ENCODE measurements at regions not wholly inside any gene's neighbourhood (a gene's known extent, or its start where the extent isn't known, plus 50 kb on each side); places are given as distances from the start of the nearest gene placed in this dataset.
A peak's percentile ranks its signal among the peaks of the same experiment; 100 is the strongest.

DNA sequence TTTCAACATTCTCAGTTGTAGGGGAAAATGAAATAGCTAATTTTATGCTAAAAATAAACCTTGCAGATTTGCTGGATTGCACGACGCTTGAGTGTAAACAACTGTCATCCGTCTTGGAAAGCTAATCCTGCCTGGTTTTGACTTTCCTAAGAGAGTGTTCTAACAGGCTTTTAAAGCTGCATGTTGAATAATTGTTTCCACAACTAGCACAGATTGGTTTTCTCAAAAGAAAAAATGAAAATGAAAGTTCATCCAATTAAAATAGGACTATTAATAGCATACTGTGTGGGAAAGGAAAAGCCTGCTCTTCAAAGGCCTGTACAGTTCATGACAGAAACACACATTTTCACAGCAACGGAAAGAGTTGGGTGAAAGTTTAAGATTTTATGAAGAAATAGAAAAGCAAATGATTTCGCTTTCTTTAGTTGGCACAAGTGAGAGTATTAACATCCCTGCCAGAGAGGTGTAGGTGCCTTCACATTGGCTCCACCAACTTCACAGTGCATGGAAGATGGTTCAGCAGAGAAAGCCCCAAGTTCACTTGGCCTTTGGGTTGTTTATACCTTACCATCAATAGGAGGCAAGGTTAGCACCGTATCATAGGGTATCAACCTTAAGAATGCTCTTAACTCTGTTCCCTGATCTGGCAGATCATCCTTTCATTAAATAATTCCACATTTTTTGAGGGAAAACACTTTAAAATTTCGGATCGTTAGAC lies 140.0 kb upstream of the GUCY1A1 start:
- no peak for DNase-seq (ENCODE audit: low spot score)
- in situ Hi-C loops (cut with HindIII; ENCODE audit: low sequenced_read_pairs), result no loop called here

DNA sequence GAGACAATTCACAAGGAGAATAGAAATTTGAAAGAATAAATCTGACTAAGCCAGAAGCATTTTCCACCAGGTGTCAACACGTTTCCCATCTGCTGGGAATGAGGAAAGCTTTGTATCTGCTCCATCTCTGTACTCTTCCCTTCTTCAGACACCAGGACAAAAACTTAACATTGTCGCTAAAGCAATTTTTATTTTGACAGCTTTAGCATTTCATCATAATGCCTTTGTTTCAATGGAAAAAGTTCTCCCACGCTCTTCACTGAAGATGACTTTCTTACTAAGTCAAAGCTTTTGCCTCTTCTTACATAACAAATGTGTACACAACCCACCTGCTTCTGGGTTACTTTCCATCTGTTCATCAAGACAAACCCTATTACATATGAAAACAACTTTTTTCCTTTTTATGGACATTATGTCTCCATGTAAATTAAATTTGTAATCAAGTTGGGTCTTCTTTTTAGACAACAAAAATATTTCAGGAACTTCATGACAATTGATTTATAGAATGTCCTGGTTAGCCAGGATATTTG lies 141.7 kb upstream of the GUCY1A1 start:
- DNase-seq (ENCODE audit: low spot score), result no peak

DNA sequence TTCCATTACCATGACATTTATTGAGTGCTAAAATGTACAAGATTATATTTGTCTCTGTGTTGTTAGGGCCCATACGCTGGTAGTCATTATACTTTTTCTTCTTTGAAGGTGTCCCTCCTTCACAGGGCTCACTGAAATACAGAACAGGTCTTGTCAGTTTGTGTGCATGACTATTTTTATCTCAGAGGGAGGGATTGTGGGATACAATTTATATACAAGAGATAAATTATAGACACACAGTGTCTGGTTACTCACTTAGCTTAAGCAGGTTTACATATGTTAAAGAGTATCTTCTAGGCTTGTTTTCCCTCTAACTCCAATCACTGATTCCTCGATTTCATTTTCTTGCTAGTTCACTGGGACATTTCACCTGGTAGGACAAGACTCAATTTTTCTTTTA lies 143.3 kb upstream of the GUCY1A1 start:
- in situ Hi-C loops (cut with HindIII; ENCODE audit: low sequenced_read_pairs), result no loop called here
- DNase-seq (ENCODE audit: low spot score), result no peak

More for the DNA sequence above, 141.7 kb upstream of the GUCY1A1 start:
- in situ Hi-C loops (cut with HindIII; ENCODE audit: low sequenced_read_pairs), result no loop called here

DNA sequence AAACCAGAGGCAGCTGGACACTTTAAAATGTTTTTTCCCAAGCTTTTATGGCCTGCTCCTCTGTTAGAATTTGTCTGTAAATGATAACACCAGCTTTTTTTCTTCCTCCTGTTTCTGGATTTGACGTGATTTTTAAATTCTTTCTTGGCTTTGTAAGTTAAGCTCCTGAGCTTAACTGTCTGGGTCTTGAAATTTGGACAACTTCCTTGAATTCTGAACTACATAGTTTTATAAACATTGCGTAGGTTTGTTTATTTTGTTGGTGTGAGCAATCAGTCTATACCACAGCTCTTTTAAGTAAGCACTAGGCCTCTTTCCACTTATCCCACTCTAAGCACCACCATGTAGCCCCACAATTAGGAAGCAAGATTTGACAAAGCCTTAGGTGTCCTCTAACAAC lies 144.4 kb upstream of the GUCY1A1 start:
- in situ Hi-C loops (cut with HindIII; ENCODE audit: low sequenced_read_pairs), result no loop called here
- no peak for DNase-seq (ENCODE audit: low spot score)

DNA sequence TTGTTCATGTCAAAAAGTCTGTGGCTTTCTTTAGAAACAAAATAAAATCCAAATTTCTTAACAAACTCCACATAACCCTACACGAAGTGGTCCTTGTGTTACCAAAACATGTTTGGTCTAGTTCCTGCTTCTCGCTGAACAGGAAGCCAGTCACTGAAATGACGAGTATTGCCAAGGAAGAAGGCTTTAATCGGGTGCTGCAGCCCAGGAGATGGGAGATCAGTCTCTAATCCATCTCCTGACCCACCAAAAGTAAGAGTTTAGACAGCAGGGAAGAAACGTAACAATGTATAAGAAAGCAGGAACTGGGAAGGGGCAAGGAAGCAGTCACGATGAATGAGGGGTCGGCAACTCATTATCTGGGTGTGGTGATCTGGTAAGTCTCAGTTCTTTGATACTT lies 144.6 kb upstream of the MAP9 start:
- in situ Hi-C loops (cut with HindIII; ENCODE audit: low sequenced_read_pairs), result no loop called here
- DNase-seq (ENCODE audit: low spot score), result no peak

DNA sequence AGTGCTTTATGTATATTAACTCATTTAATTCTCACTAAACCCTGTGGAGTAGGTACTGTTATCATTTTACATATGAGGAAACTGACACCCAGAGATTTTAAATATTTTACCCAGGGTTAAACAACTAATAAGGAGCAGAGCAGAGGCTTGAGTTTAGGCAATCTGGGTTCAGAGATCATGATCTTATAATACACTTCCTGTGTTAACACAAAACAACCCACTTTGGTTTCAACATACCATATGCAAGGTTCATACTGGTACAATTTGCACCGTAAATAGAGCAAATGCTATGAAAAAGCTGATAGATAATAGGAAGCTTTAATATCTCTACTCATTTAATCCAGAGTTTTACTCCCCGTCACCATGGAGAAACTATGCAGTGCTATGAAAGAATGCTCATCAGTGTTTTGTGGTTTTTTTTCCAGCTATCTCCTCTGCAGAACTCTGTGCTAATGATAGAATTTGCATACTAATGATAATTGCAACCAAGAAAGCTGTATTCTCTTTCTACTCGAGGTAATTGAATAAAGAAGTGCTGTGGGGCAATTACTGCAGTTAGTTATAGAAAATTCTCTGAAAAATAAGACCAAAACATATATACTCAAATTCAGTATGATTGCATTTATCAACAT lies 138.8 kb upstream of the MAP9 start:
- in situ Hi-C loops (cut with HindIII; ENCODE audit: low sequenced_read_pairs), result no loop called here
- DNase-seq (ENCODE audit: low spot score), result no peak

DNA sequence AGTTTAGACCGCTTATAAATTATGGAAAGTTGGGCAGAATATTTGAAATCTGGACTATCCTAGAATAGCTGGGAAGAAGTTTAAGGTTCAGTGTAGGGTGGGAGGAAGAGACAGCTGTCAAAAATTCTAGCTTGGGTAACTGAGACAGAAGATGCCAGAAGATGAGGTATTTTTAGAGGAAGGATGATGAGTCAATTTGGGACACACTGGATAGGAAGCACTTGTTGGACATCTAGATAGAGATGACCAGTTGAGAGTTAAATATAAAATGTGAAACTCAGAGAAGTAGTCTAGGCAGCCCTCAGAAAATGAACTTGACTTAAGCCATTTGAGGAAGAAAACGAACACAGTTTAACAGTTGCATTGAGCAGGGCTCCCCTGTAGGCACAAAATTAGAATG lies 137.9 kb upstream of the MAP9 start:
- DNase-seq (ENCODE audit: low spot score), result no peak
- in situ Hi-C loops (cut with HindIII; ENCODE audit: low sequenced_read_pairs), result no loop called here

DNA sequence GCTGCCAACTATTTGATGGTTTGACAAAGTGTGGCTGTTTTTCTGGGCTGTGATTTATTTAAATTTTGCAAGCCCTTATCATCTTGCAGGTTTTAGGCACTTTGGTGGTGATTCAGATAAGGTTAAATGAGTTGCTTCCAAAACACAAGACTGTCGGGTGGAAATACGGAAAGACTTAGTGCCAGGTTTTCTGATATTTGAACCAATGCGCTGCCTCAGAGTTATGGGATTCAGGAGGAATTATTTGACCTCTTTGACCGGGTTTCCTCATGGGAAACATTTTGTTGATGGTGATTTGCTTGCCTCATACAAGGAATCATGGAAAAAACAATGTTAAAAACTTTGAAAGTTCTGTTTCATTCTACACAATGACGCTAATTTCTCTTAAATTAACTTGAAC lies 136.1 kb upstream of the MAP9 start:
- in situ Hi-C loops (cut with HindIII; ENCODE audit: low sequenced_read_pairs), result no loop called here
- DNase-seq (ENCODE audit: low spot score), result no peak

DNA sequence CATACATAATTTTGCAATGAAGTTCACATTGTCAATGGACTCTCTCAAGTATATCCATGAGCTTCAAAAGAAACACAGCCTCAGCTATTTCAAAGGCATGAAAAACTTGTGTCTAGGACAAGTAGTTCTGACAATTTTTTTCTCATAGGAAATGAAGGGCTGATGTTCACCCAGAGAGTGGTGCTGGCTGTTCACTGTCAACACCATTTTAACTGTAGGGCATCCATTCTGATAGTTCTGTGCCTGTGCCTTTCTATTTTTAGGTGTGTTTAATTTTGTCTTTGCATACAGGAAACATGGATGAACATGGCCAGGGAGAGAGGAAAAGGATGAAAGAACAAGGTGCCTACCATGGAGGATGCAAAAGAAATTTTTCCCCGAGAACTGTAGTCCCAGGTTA lies 135.3 kb upstream of the MAP9 start:
- no peak for DNase-seq (ENCODE audit: low spot score)
- in situ Hi-C loops (cut with HindIII; ENCODE audit: low sequenced_read_pairs), result no loop called here

DNA sequence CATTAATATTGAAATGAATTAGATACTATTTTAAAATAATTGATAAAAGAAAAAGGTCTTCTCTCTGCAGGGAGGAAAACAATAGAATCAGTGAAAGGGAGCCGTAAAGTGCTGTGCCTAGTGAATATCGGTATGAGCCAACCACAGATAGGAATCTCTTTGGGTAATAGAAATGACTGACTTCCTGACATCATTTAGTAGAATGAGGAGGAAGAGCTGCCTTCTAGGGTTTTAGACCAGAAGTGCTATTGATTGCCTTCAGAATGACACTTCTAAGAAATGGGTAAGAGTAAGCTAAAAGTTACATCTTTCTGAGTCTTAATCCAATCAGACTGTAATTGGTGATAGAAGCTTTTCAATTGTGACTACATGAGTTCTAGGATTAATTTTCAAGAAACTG lies 134.0 kb upstream of the MAP9 start:
- in situ Hi-C loops (cut with HindIII; ENCODE audit: low sequenced_read_pairs), result no loop called here
- DNase-seq (ENCODE audit: low spot score), result no peak

DNA sequence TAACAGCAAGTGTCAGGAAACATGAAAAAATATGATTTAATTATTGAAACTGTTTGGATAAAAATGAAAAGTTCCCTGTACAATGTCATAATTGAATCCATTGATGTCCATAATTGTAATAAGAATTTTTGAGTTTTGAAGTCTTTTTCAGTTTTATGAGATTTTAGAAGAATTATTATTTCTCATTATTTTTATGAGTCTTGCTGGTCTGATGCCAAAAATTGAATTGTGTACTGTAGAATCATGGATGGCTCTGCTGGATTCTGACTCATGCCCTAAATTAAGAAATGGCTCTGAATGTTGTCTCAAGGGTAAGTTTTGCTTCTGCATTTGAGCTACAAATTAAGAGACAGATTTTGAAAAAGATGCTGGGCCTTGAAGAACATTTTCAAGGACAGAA lies 132.8 kb upstream of the MAP9 start:
- DNase-seq (ENCODE audit: low spot score), result peak; percentile 9
- in situ Hi-C loops (cut with HindIII; ENCODE audit: low sequenced_read_pairs), result no loop called here

DNA sequence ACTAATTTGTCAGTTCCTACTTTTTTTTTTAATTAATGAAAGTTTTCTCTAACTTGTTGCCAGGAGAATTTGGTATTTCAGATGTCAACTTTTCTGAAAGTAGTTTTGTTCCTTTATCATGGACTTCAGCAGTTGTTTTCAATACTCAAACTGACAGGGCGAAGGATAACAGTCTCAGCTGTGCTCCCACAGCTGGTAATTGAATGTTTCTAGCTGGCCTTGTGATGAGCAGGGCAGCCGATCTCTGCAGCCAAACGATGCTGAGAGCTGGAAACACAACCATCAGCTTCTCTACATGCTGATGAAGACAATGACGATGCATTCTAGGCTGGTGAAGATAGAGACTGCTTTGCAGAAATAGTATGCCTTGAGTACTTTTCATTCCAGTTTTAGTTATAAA lies 130.0 kb upstream of the MAP9 start:
- DNase-seq (ENCODE audit: low spot score), result no peak
- in situ Hi-C loops (cut with HindIII; ENCODE audit: low sequenced_read_pairs), result no loop called here

DNA sequence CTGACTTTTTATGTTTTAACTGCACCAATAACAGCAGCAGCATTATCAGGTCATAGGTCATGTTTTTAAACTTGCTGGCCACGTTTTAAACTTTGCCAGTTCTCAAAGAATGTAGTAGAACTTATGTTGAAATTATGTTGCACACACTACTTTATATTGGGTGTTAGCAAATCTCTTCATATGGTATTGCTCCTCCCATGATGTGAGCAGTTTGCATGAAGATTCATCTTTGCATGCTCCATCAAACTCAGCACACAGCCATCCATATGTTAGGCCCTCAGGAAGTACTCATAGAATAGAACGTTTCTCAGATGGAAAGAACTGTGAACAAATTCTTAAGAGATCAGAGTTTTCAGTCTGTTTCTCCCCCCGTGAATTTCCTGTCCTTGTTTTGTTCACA lies 128.6 kb upstream of the MAP9 start:
- in situ Hi-C loops (cut with HindIII; ENCODE audit: low sequenced_read_pairs), result no loop called here
- DNase-seq (ENCODE audit: low spot score), result no peak

DNA sequence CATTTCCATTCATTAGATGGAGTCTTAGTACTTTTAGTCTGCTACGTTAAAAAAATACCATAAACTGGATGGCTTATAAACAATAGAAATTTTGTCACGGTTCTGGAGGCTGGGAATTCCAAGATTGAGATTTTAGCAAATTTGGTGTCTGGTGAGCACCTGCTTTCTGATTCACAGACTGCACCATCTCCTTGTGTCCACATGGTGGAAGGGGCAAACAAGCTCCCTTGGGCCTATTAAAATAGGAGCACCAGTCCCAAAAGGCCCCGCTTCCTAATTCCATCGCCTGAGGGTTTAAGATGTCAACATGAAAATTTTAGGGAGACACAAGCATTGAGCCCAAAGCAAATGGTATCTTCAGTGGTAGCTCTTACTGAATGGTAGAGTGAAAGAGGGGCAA lies 120.5 kb upstream of the MAP9 start:
- in situ Hi-C loops (cut with HindIII; ENCODE audit: low sequenced_read_pairs), result no loop called here
- DNase-seq (ENCODE audit: low spot score), result no peak

DNA sequence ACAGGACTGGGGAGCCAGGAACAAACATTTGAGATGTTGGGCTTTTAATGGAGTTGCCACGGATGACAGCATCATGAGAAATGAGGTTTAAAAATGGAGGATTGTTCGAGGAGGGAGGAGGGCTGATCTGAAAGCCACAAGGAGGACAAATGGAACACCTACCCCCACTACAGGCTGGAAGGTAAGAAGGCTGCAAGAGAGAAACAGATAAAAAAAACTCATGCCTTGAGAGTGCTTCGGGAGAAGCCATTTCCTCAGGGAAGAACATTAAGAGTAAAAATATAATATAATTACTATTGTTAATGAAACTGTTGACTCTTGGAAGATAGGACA lies 119.5 kb upstream of the MAP9 start:
- DNase-seq (ENCODE audit: low spot score), result no peak
- in situ Hi-C loops (cut with HindIII; ENCODE audit: low sequenced_read_pairs), result no loop called here

DNA sequence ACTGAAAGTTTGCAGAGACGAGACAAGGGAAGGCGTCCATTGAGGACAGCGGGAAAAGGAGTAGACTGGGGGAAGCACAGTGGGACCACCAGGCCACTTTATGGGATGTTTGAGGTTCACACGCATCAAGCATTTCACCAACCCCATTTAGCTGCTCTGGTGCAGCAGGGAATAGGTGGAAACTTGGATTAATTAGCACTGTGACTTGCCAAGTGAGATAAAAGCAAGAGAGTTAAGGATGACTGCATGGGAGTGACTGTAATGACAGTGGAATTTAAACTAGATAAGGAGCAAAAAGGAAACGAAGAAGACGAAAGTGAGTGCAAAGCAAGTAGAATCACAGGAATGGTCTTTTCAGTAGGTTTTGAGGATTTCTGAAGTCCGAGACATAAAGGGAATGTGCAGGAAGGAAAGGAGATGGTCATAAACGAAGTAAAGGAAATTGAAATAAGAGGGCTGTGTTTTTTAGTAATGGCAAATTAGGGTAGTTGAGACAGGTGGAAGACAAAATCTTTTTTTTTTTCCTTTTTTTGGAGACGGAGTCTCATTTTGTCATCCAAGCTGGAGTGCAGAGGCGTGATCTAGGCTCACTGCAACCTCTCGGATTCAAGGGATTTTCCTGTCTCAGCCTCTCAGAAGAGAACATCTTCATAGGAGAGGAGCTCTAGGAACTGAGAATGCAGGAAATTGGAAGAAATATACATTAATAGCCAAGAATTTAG lies 119.0 kb upstream of the MAP9 start:
- in situ Hi-C loops (cut with HindIII; ENCODE audit: low sequenced_read_pairs), result no loop called here
- DNase-seq (ENCODE audit: low spot score), result no peak

DNA sequence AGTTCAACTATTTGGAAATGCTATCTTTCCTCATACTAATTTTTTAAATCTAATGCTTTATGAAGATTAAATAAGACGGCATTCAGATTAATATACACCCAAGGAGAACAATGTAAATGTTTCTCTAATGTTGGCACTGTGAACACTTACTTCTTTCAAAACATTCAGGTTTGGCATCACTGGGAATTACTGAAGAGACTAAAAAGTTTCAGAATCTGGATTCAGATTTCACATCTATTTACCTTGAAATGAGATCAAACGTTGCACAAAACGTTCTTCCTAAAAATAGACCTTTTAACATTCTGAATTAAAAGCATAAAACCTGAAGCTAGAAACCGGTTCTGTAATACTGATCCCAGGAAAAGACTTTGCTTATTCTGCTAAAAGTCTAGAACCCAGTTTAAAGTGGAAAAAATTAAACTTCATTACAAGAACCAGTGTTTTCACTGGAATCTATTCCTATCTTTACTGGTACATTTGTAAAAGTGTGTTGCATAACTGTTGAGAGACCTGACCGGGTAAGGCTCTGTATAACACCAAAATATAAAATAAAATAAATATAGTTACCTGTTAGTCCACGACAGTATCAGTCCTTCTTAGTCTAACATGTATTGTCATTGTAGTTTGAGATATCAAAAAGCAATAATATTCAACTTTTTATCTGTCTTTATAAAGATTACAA lies 117.4 kb upstream of the MAP9 start:
- no peak for DNase-seq (ENCODE audit: low spot score)
- in situ Hi-C loops (cut with HindIII; ENCODE audit: low sequenced_read_pairs), result no loop called here

DNA sequence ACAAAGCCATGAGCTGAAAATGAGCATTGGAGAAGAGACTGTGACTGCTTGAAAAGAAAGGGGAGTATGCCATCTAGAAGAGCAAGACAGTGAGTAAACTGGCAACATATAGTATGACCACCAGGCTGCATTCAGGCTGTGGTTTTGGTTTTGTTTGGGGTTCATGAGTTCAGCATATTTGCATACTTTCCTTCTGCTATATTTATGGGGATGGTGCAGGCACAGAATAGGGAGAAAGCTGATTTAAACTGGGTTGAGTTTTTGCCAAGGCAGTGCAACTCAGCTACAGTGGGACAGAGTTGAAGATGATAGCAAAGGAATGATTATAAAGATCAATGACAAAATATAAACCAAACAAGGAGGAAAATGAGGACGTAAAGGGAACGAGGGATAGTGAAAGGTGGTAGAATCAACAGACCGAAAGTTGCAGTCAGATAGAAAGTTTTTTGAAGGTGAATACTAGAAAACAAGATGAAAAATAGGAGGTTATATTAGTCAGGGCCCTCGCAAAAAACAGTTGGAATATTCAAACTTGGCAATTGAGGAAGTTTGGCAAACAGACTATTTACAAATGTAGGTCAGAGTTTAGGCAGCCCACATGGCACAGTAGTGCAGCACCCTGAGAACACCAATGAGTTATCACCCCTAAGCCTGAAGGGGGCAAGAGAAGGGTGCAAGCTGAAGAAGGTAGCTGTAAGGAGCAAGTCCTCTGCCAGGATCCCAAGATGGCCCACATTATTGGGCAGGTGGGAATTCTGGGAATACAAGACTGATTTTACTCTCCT lies 114.8 kb upstream of the MAP9 start:
- in situ Hi-C loops (cut with HindIII; ENCODE audit: low sequenced_read_pairs), result no loop called here
- no peak for DNase-seq (ENCODE audit: low spot score)

DNA sequence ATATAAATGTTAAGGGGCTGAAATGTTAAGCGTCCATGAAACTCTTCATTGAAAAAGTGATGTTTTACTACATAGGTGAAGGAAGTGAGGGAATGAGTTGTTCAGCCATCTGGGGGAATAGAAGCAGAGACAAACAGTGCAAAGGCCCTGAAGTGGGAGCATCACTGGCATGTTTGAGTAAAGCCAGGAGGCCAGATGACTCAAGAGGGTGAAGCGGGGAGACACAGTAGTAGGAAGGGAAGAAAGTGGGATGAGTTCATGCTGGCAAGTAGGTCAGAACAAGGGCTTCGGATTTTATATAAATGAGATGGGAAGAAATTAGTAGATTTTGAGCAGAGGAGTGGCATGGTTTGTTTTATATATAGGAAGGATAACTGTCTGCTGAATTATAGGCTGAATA lies 112.5 kb upstream of the MAP9 start:
- DNase-seq (ENCODE audit: low spot score), result no peak
- in situ Hi-C loops (cut with HindIII; ENCODE audit: low sequenced_read_pairs), result no loop called here

All from G401 (cell line).